K562 (cell line): ENCODE measurements at regions not wholly inside any gene's neighbourhood (a gene's known extent, or its start where the extent isn't known, plus 50 kb on each side); places are given as distances from the start of the nearest gene placed in this dataset.

Experiments used
- ATAC-seq: fragments of 200-7000 bp; cut with Tn5 transposase; 3 replicates; pipeline ENCODE4 v1.9.1; 2020; ENCODE audit warnings: moderate library complexity
- BruUV-seq: library from RNA; stranded (reverse); fragments of 400-500 nt; replicated peaks from 2 replicates; lab custom pipeline; 2021; lab: Mats Ljungman, UMichigan
- CTCF ChIA-PET: fragments of 300-600 bp; formaldehyde crosslinking; extraction: SDS; loops from one replicate; lab custom pipeline; 2021; ENCODE audit warnings: low intra/inter-chr PET ratio; lab: Yijun Ruan, JAX
- POLR2A ChIA-PET: fragments of 300-600, 350-650 bp; sonication (Branson Sonifier 250); formaldehyde crosslinking; extraction: SDS; loops from one replicate; lab custom pipeline; 2021; ENCODE audit warnings: antibody characterized with exemption, inconsistent platforms; lab: Yijun Ruan, JAX
- DNase-seq, 4 experiments: peaks; one replicate each; pipeline versions ENCODE4 v3.0.0 to v3.0.0-alpha.2; 2011 to 2018; ENCODE audit warnings: low spot score in 3 of 4, mixed read lengths in 3 of 4; ENCODE audit errors: extremely low read depth in 1 of 4
- FAIRE-seq: peaks from 2 replicates; lab custom pipeline; 2011; peaks lifted over from hg19 to GRCh38; lab: Jason Lieb, UNC
- H2AFZ ChIP-seq: 2 replicates; pipeline ENCODE4 v1.6.0; 2011; ENCODE audit warnings: low read depth, low read length, control low read depth, inconsistent platforms
- H3K27ac ChIP-seq: fragments of 200-600 bp; 3 replicates; pipeline ENCODE4 v1.8.0; 2011; ENCODE audit warnings: low read depth, mild to moderate bottlenecking, control low read depth, inconsistent platforms, low read length, moderate library complexity, mixed read lengths; ENCODE audit errors: extremely low read depth
- H3K27me3 ChIP-seq, 2 experiments: fragments of 300-600 bp in 1 of 2; 2 replicates in 1 of 2; 3 replicates in 1 of 2; pipeline versions ENCODE4 v1.6.0 to v1.8.0; 2011; ENCODE audit warnings: inconsistent platforms in 2 of 2, low read length in 2 of 2, mild to moderate bottlenecking in 1 of 2, mixed read lengths in 1 of 2, moderate library complexity in 1 of 2; ENCODE audit not compliant: control insufficient read depth in 2 of 2, insufficient read depth in 2 of 2
- H3K36me3 ChIP-seq: fragments of 300-600 bp; 3 replicates; pipeline ENCODE4 v1.8.0; 2011; ENCODE audit warnings: mild to moderate bottlenecking, low read length, inconsistent platforms; ENCODE audit not compliant: control insufficient read depth, insufficient read depth
- H3K4me1 ChIP-seq, 2 experiments: fragments of 200-600 bp in 1 of 2; replicated peaks in 1 of 2; 2 replicates in 1 of 2; 3 replicates in 1 of 2; pipeline versions ENCODE4 v1.5.1 to v1.8.0; 2011; ENCODE audit warnings: inconsistent platforms in 2 of 2, low read length in 2 of 2, mild to moderate bottlenecking in 1 of 2, mixed read lengths in 1 of 2, moderate library complexity in 1 of 2; ENCODE audit not compliant: control insufficient read depth in 2 of 2, insufficient read depth in 2 of 2
- H3K4me2 ChIP-seq: 2 replicates; pipeline ENCODE4 v1.6.1; 2011; ENCODE audit warnings: low read length, control low read depth, inconsistent platforms, mixed read lengths; ENCODE audit not compliant: insufficient read depth
- H3K4me3 ChIP-seq: fragments of 200-600 bp; sonication (generic), shearing (Covaris generic); 2 replicates; pipeline ENCODE4 v1.5.1; 2016; ENCODE audit warnings: control low read depth, inconsistent platforms
- H3K79me2 ChIP-seq: fragments of 200-600 bp; 3 replicates; pipeline ENCODE4 v1.8.0; 2011; ENCODE audit warnings: low read length, inconsistent platforms; ENCODE audit not compliant: control insufficient read depth, insufficient read depth
- H3K9ac ChIP-seq, 2 experiments: 2 replicates each; pipeline versions ENCODE4 v1.6.0 to v1.6.1; 2011; ENCODE audit warnings: low read depth in 2 of 2, low read length in 2 of 2, control low read depth in 1 of 2, inconsistent platforms in 1 of 2, mild to moderate bottlenecking in 1 of 2, mixed read lengths in 1 of 2; ENCODE audit not compliant: insufficient read depth in 1 of 2
- H3K9me1 ChIP-seq: one replicate; pipeline ENCODE4 v1.6.0; 2011; ENCODE audit warnings: inconsistent platforms, mild to moderate bottlenecking, low read length, moderate library complexity; ENCODE audit not compliant: control insufficient read depth, insufficient read depth
- H3K9me3 ChIP-seq: replicated peaks from 2 replicates; pipeline ENCODE4 v1.5.1; 2011; ENCODE audit warnings: low read depth, low read length, inconsistent platforms; ENCODE audit not compliant: control insufficient read depth, insufficient read depth
- H4K20me1 ChIP-seq: replicated peaks from 2 replicates; pipeline ENCODE4 v1.6.1; 2011; ENCODE audit warnings: low read length, inconsistent platforms, mixed read lengths; ENCODE audit not compliant: control insufficient read depth, insufficient read depth
- CBX3 ChIP-seq, 2 experiments: IDR thresholded peaks; 1 replicate in 1 of 2; 2 replicates in 1 of 2; pipeline ENCODE4 v1.6.1; 2012; ENCODE audit warnings: inconsistent platforms in 2 of 2, low read length in 2 of 2, borderline replicate concordance in 1 of 2, control low read depth in 1 of 2
- FOXJ2 ChIP-seq: fragments of 200-800 bp; sonication (Bioruptor generic); IDR thresholded peaks from 2 replicates; pipeline ENCODE4 v1.6.1; 2016; ENCODE audit warnings: missing genetic modification characterization, missing compliant biosample characterization
- NFATC3 ChIP-seq: fragments of 450-650 bp; IDR thresholded peaks from 2 replicates; pipeline ENCODE4 v1.6.1; 2017; ENCODE audit warnings: mild to moderate bottlenecking
- SMARCE1 ChIP-seq: fragments of 450-650 bp; IDR thresholded peaks from 2 replicates; pipeline ENCODE4 v1.7.1; 2016; ENCODE audit warnings: mild to moderate bottlenecking
- ZNF766 ChIP-seq: fragments of 200-800 bp; sonication (Bioruptor generic); conservative IDR thresholded peaks from 2 replicates; pipeline ENCODE4 v1.6.1; 2016; ENCODE audit warnings: missing genetic modification characterization, missing compliant biosample characterization
- ZNF778 ChIP-seq: fragments of 450-650 bp; formaldehyde crosslinking; IDR thresholded peaks from 2 replicates; pipeline ENCODE4 v1.4.0; 2020; ENCODE audit warnings: mild to moderate bottlenecking, moderate library complexity
- WGBS: fragments of 100-300 bp; shearing (Covaris generic); methylation state at CpG from one replicate; pipeline ENCODE4 v1.1.6; 2016; ENCODE audit warnings: low coverage, mixed read lengths; ENCODE audit not compliant: insufficient coverage; ENCODE audit errors: missing lambda C conversion rate; 5-methylcytosine and 5-hydroxymethylcytosine counted together
- in situ Hi-C: fragments of 300-500 bp; cut with MboI; formaldehyde crosslinking; loops from 4 replicates; pipeline ENCODE4 v1.15.0; 2018; ENCODE audit warnings: inconsistent platforms, mixed read lengths
- intact Hi-C: fragments of 100-400 bp; cut with micrococcal nuclease; formaldehyde crosslinking; loops from 2 replicates; pipeline ENCODE4 v1.14.2; 2022
- TF ChIP-seq, protein P1 (sequence below): fragments of 450-650 bp; formaldehyde crosslinking; IDR thresholded peaks from 2 replicates; pipeline ENCODE4 v1.4.0; 2020; ENCODE audit warnings: mild to moderate bottlenecking

DNA sequence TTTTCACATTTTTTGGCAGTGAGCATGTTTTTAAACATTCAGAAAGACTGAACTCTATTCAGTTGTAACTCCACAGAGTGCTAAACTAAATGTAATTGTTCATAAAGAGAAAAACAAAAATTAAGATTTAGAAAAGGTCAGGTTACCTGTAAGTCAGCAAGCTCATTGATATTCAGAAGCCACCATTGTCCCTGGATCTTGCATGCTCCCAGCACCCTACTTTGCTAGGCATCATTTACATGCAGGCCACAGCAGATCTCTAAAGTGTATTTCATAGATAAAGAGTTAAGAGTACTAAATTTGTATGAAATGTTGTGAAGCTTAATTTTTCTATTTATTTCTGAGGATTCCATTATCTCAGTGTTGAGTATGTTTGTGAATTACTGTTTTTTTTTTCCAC, 64.8 kb upstream of the CDH19 start:
- POLR2A ChIA-PET, result no interaction called here
- Histone ChIP-seq H3K4me3 (no peak overlapping the region), H3K9me3 (no peaks in the 10 kb centered on the region), H3K36me3 (no peaks in the 10 kb centered on the region), H2AFZ (no peak overlapping the region), H3K4me2 (no peak overlapping the region), H3K27me3 (no peaks in the 10 kb centered on the region), H3K79me2 (no peaks in the 10 kb centered on the region), H3K4me1 (no peaks in the 10 kb centered on the region), H3K9me1 (no peaks in the 10 kb centered on the region), H3K27ac (no peak overlapping the region), H3K9ac (no peak overlapping the region), H4K20me1 (no peaks in the 10 kb centered on the region)
- no peak for DNase-seq
- no peak for ATAC-seq
- no peak for FAIRE-seq
- no peak for TF ChIP-seq ZNF766 (CRISPR knock-in tag)
- no peak for TF ChIP-seq CBX3 (IDR thresholded peaks at IDR 0.05; ENCODE audit: borderline replicate concordance in 1 of 2, low read length in 2 of 2)
- TF ChIP-seq FOXJ2 (tag), result no peak
- no peak for TF ChIP-seq ZNF778 (CRISPR knock-in tag)
- in situ Hi-C loops (no loop called here), intact Hi-C loops (no loop called here)
- CTCF ChIA-PET, result no interaction called here
- no TSS peak for BruUV-seq

DNA sequence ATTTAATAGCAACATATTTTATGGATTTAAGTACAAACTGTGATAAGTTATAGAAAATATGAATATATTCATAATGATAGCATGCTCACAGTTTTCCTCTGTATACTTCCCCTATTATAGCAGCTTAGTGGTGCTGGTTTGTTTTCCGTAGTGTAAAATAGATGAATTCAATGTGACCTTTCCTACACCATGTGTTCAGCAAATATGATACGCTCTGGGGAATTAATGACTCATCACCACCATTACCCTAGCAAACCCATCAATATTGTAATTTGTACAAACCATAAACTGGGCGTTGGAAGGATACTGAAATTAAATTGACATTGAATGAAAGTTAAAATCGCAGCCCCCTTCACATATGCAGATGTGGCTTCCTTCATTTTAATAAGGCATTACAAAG, 58.7 kb upstream of the CDH19 start:
- no peaks in the 10 kb centered on the region for H3K4me1 ChIP-seq
- H3K9me1 ChIP-seq, result no peaks in the 10 kb centered on the region
- no peak overlapping the region for H3K27ac ChIP-seq
- intact Hi-C loops (no loop called here), in situ Hi-C loops (no loop called here)
- H3K9me3 ChIP-seq, result no peaks in the 10 kb centered on the region
- no peak for DNase-seq
- ATAC-seq, result no peak
- no peak overlapping the region for H3K9ac ChIP-seq
- no peak overlapping the region for H3K4me2 ChIP-seq
- CTCF ChIA-PET, result no interaction called here
- FAIRE-seq, result no peak
- no peaks in the 10 kb centered on the region for H3K36me3 ChIP-seq
- TF ChIP-seq NFATC3, result no peak
- TF ChIP-seq, protein P1, sequence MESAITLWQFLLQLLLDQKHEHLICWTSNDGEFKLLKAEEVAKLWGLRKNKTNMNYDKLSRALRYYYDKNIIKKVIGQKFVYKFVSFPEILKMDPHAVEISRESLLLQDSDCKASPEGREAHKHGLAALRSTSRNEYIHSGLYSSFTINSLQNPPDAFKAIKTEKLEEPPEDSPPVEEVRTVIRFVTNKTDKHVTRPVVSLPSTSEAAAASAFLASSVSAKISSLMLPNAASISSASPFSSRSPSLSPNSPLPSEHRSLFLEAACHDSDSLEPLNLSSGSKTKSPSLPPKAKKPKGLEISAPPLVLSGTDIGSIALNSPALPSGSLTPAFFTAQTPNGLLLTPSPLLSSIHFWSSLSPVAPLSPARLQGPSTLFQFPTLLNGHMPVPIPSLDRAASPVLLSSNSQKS (CRISPR knock-in tag), result no peak
- no peak for TF ChIP-seq SMARCE1
- TF ChIP-seq, all 486 proteins: peak for 0
- 0% methylated on average over 4 of the region's 4 CpGs for WGBS
- Histone ChIP-seq H4K20me1 (no peaks in the 10 kb centered on the region), H3K4me3 (no peak overlapping the region), H3K79me2 (no peaks in the 10 kb centered on the region), H3K27me3 (no peaks in the 10 kb centered on the region), H2AFZ (no peak overlapping the region)
- BruUV-seq, result no TSS peak
- POLR2A ChIA-PET, result no interaction called here
